Lower lobe of right lung (tissue), 2 donors: ENCODE measurements at regions not wholly inside any gene's neighbourhood (a gene's known extent, or its start where the extent isn't known, plus 50 kb on each side); places are given as distances from the start of the nearest gene placed in this dataset.
A peak's percentile ranks its signal among the peaks of the same experiment; 100 is the strongest.

Experiments
- ATAC-seq, 2 donors: fragments of 200-7000 bp; cut with Tn5 transposase; one replicate each; pipeline ENCODE4 v1.9.1; 2020 to 2022; ENCODE audit warnings: mild to moderate bottlenecking in 2 of 2, moderate library complexity in 2 of 2
- DNase-seq: peaks from one replicate; pipeline ENCODE4 v3.0.0-alpha.2; 2020
- H3K27ac ChIP-seq: fragments of 200-600 bp; one replicate; pipeline ENCODE4 v1.8.0; 2022
- H3K27me3 ChIP-seq: fragments of 200-600 bp; one replicate; pipeline ENCODE4 v1.8.0; 2022; ENCODE audit warnings: low read depth
- H3K36me3 ChIP-seq: fragments of 200-600 bp; one replicate; pipeline ENCODE4 v1.8.0; 2022; ENCODE audit warnings: mild to moderate bottlenecking
- H3K4me1 ChIP-seq: fragments of 200-600 bp; one replicate; pipeline ENCODE4 v1.8.0; 2022
- H3K4me3 ChIP-seq: fragments of 200-600 bp; one replicate; pipeline ENCODE4 v1.8.0; 2022; ENCODE audit warnings: mild to moderate bottlenecking
- H3K9me3 ChIP-seq: fragments of 200-600 bp; one replicate; pipeline ENCODE4 v1.8.0; 2022
- intact Hi-C: fragments of 100-400 bp; cut with DNase I; formaldehyde crosslinking; loops from one replicate; pipeline ENCODE4 v1.11.0; 2022
- TF ChIP-seq, protein P1 (sequence below): fragments of 200-600 bp; IDR thresholded peaks from one replicate; pipeline ENCODE4 v1.8.0; 2022; ENCODE audit warnings: antibody characterized with exemption, mild to moderate bottlenecking
- donor health status: DM: no; HTN: yes; CAD: no; lungs with severe emphysema.

- DNase-seq, result no peak
Measured at GRCh38 chr3:30513374-30514152, 92.8 kb upstream of the TGFBR2 start.

GRCh38 chr3:30516238-30516637 is 90.2 kb upstream of the TGFBR2 start:
- DNase-seq (no peak), ATAC-seq (no peak)
- no peak overlapping the region for H3K4me3 ChIP-seq
- intact Hi-C loops, result no loop called here
- TF ChIP-seq, protein P1, sequence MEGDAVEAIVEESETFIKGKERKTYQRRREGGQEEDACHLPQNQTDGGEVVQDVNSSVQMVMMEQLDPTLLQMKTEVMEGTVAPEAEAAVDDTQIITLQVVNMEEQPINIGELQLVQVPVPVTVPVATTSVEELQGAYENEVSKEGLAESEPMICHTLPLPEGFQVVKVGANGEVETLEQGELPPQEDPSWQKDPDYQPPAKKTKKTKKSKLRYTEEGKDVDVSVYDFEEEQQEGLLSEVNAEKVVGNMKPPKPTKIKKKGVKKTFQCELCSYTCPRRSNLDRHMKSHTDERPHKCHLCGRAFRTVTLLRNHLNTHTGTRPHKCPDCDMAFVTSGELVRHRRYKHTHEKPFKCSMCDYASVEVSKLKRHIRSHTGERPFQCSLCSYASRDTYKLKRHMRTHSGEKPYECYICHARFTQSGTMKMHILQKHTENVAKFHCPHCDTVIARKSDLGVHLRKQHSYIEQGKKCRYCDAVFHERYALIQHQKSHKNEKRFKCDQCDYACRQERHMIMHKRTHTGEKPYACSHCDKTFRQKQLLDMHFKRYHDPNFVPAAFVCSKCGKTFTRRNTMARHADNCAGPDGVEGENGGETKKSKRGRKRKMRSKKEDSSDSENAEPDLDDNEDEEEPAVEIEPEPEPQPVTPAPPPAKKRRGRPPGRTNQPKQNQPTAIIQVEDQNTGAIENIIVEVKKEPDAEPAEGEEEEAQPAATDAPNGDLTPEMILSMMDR, result no peak
- H3K4me1 ChIP-seq, result peaks cover 59% of the 10 kb centered on the region
- H3K36me3 ChIP-seq, result no peaks in the 10 kb centered on the region
- no peaks in the 10 kb centered on the region for H3K9me3 ChIP-seq
- H3K27ac ChIP-seq, result no peak overlapping the region
- no peaks in the 10 kb centered on the region for H3K27me3 ChIP-seq

More at GRCh38 chr3:30513374-30514152, 92.8 kb upstream of the TGFBR2 start:
- no peak overlapping the region for H3K27ac ChIP-seq
- H3K27me3 ChIP-seq, result no peaks in the 10 kb centered on the region
- ATAC-seq, result no peak
- no peaks in the 10 kb centered on the region for H3K36me3 ChIP-seq
- H3K9me3 ChIP-seq, result no peaks in the 10 kb centered on the region
- intact Hi-C loops, result no loop called here
- peaks cover 37% of the 10 kb centered on the region for H3K4me1 ChIP-seq
- no peak overlapping the region for H3K4me3 ChIP-seq
- TF ChIP-seq, protein P1, result no peak

GRCh38 chr3:30518181-30518864 is 88.1 kb upstream of the TGFBR2 start:
- TF ChIP-seq, protein P1, result peak; percentile 39
- no peak overlapping the region for H3K4me3 ChIP-seq
- intact Hi-C loops, result no loop called here
- no peaks in the 10 kb centered on the region for H3K9me3 ChIP-seq
- DNase-seq, result no peak
- ATAC-seq, result peak; percentile 92 to 94
- peaks cover 47% of the 10 kb centered on the region for H3K4me1 ChIP-seq
- no peaks in the 10 kb centered on the region for H3K36me3 ChIP-seq
- no peaks in the 10 kb centered on the region for H3K27me3 ChIP-seq
- H3K27ac ChIP-seq, result peak overlapping the region; percentile 69

GRCh38 chr3:30518872-30519271 is 87.5 kb upstream of the TGFBR2 start:
- Histone ChIP-seq H3K27me3 (no peaks in the 10 kb centered on the region), H3K4me1 (peaks cover 47% of the 10 kb centered on the region), H3K27ac (peak overlapping the region; percentile 69), H3K36me3 (no peaks in the 10 kb centered on the region), H3K9me3 (no peaks in the 10 kb centered on the region), H3K4me3 (no peak overlapping the region)
- DNase-seq (no peak), ATAC-seq (peak; percentile 43 to 60)
- intact Hi-C loops, result no loop called here
- TF ChIP-seq, protein P1, result no peak

DNA sequence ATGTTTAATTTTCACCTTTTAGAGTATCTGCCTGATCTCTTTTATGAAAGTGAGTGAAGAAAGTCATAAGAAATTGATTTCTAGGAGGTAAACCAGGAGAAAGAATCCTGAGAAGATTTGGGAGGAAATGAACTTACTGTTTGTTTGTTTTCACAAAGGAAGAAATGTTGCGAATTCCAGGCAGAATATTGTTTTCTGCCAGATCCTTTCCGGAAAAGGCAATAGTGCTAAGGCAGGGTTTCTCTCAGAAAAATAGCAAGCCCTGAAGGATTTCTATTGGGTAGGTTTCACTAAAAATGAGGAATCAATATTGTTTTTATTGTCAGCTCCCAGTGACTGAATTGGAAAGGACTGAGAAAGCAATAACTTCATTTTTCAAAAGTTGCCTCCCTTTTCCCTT is 85.7 kb upstream of the TGFBR2 start:
- Histone ChIP-seq H3K4me3 (no peak overlapping the region), H3K4me1 (peaks cover 61% of the 10 kb centered on the region), H3K9me3 (no peaks in the 10 kb centered on the region), H3K27ac (peak overlapping the region; percentile 69), H3K36me3 (no peaks in the 10 kb centered on the region), H3K27me3 (no peaks in the 10 kb centered on the region)
- intact Hi-C loops, result no loop called here
- no peak for DNase-seq
- TF ChIP-seq, protein P1, result no peak
- no peak for ATAC-seq
